ENCODE measurements at regions not wholly inside any gene's neighbourhood (a gene's known extent, or its start where the extent isn't known, plus 50 kb on each side); places are given as distances from the start of the nearest gene placed in this dataset.

DNA sequence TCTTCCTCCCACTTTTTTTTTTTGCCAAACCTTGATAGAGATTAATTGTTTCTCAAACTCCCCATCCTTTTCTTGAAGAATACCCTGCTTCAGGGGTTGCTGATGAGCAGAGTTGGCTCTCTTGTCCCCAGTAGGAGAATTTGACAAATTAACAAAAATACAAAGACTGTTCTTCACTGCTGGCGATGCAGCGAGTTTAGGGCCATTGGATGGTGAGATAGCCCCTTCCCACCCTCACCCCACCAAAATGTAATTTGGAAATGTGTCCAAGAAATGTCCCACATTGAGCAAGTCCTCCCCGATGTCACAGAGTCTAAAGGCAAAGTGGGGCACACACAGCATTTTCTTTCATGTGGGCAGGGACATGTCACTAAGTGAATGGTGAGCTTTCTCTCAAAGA, 136.0 kb upstream of the RARB start:
- TF ChIP-seq POLR2AphosphoS2 (conservative IDR thresholded peaks at IDR 0.05; ENCODE audit: low read length) (no peak), KDM5A (IDR thresholded peaks at IDR 0.05) (no peak), KDM1A (IDR thresholded peaks at IDR 0.05; ENCODE audit: low read depth) (no peak), POLR2A (IDR thresholded peaks at IDR 0.05; ENCODE audit: low read length) (no peak), MAZ (IDR thresholded peaks at IDR 0.05; ENCODE audit: borderline replicate concordance, low read depth, low read length) (no peak), MAFK (IDR thresholded peaks at IDR 0.05; ENCODE audit: partially characterized antibody) (no peak), CHD2 (IDR thresholded peaks at IDR 0.05; ENCODE audit: low read length, partially characterized antibody) (no peak), CEBPB (IDR thresholded peaks at IDR 0.05) (no peak), RAD21 (conservative IDR thresholded peaks at IDR 0.05 in 1 of 2, IDR thresholded peaks at IDR 0.05 in 1 of 2) (no peak)
- TF ChIP-seq, protein P1, sequence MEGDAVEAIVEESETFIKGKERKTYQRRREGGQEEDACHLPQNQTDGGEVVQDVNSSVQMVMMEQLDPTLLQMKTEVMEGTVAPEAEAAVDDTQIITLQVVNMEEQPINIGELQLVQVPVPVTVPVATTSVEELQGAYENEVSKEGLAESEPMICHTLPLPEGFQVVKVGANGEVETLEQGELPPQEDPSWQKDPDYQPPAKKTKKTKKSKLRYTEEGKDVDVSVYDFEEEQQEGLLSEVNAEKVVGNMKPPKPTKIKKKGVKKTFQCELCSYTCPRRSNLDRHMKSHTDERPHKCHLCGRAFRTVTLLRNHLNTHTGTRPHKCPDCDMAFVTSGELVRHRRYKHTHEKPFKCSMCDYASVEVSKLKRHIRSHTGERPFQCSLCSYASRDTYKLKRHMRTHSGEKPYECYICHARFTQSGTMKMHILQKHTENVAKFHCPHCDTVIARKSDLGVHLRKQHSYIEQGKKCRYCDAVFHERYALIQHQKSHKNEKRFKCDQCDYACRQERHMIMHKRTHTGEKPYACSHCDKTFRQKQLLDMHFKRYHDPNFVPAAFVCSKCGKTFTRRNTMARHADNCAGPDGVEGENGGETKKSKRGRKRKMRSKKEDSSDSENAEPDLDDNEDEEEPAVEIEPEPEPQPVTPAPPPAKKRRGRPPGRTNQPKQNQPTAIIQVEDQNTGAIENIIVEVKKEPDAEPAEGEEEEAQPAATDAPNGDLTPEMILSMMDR (IDR thresholded peaks at IDR 0.05), result no peak
- TF ChIP-seq, protein P2, sequence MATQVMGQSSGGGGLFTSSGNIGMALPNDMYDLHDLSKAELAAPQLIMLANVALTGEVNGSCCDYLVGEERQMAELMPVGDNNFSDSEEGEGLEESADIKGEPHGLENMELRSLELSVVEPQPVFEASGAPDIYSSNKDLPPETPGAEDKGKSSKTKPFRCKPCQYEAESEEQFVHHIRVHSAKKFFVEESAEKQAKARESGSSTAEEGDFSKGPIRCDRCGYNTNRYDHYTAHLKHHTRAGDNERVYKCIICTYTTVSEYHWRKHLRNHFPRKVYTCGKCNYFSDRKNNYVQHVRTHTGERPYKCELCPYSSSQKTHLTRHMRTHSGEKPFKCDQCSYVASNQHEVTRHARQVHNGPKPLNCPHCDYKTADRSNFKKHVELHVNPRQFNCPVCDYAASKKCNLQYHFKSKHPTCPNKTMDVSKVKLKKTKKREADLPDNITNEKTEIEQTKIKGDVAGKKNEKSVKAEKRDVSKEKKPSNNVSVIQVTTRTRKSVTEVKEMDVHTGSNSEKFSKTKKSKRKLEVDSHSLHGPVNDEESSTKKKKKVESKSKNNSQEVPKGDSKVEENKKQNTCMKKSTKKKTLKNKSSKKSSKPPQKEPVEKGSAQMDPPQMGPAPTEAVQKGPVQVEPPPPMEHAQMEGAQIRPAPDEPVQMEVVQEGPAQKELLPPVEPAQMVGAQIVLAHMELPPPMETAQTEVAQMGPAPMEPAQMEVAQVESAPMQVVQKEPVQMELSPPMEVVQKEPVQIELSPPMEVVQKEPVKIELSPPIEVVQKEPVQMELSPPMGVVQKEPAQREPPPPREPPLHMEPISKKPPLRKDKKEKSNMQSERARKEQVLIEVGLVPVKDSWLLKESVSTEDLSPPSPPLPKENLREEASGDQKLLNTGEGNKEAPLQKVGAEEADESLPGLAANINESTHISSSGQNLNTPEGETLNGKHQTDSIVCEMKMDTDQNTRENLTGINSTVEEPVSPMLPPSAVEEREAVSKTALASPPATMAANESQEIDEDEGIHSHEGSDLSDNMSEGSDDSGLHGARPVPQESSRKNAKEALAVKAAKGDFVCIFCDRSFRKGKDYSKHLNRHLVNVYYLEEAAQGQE (IDR thresholded peaks at IDR 0.05), result no peak
